Subcutaneous abdominal adipose tissue (tissue), 5 donors: ENCODE measurements at regions not wholly inside any gene's neighbourhood (a gene's known extent, or its start where the extent isn't known, plus 50 kb on each side); places are given as distances from the start of the nearest gene placed in this dataset.
"Not testable (repeated sequence)": the region's sequence is repeated elsewhere in the genome, so short reads cannot be mapped to it uniquely, and the experiment has no call there.

Source experiments
- H3K27ac ChIP-seq: one replicate; pipeline ENCODE4 v1.7.0; 2013; ENCODE audit warnings: low read depth, mild to moderate bottlenecking, inconsistent platforms, low read length, moderate library complexity
- H3K27me3 ChIP-seq, 5 donors: one replicate each; pipeline ENCODE4 v1.7.0; 2013; ENCODE audit warnings: low read length in 5 of 5, inconsistent platforms in 1 of 5; ENCODE audit not compliant: control insufficient read depth in 5 of 5, insufficient read depth in 4 of 5
- H3K36me3 ChIP-seq, 5 donors: one replicate each; pipeline ENCODE4 v1.7.0; 2013; ENCODE audit warnings: low read length in 5 of 5; ENCODE audit not compliant: control insufficient read depth in 5 of 5, insufficient read depth in 5 of 5
- H3K4me1 ChIP-seq, 5 donors: one replicate each; pipeline ENCODE4 v1.7.0; 2013; ENCODE audit warnings: low read length in 5 of 5, mild to moderate bottlenecking in 3 of 5, moderate library complexity in 1 of 5; ENCODE audit not compliant: control insufficient read depth in 5 of 5, insufficient read depth in 5 of 5
- H3K4me3 ChIP-seq, 5 donors: one replicate each; pipeline ENCODE4 v1.7.0; 2013; ENCODE audit warnings: low read length in 5 of 5, low read depth in 1 of 5
- H3K9ac ChIP-seq, 5 donors: one replicate each; pipeline ENCODE4 v1.7.0; 2013; ENCODE audit warnings: low read length in 5 of 5, mild to moderate bottlenecking in 4 of 5, moderate library complexity in 3 of 5
- H3K9me3 ChIP-seq, 5 donors: one replicate each; pipeline ENCODE4 v1.7.0; 2013; ENCODE audit warnings: low read length in 5 of 5; ENCODE audit not compliant: control insufficient read depth in 5 of 5
- donor health status: healthy.
- donor health status: healthy.
- donor health status: healthy.
- donor health status: healthy.
- donor health status: healthy.

DNA sequence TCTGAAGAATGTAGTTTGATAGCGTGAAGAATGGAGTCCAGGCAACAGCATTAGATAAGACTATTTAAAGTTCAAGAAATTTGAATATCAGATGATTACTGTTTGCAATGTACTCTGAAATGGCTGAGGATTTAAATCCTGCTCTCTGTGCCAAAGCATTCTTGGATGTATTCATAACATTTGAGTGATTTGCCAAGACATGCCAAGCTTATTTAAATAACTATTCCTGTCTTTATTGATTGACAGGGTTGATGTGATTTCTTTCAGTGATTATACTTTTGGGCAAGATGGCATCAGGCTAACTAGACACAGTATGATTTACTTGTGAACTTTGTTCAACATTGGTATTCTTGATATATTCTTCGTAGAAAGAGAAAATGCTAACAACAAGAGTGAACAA is 168.7 kb downstream of the GNAI1 start:
- Histone ChIP-seq H3K4me3 (no peak overlapping the region), H3K4me1 (peaks cover 0 to 3% (median 0%) of the 10 kb centered on the region in 5 donors), H3K27me3 (no peaks in the 10 kb centered on the region), H3K36me3 (no peaks in the 10 kb centered on the region), H3K9ac (no peak overlapping the region), H3K9me3 (no peaks in the 10 kb centered on the region), H3K27ac (no peak overlapping the region)

DNA sequence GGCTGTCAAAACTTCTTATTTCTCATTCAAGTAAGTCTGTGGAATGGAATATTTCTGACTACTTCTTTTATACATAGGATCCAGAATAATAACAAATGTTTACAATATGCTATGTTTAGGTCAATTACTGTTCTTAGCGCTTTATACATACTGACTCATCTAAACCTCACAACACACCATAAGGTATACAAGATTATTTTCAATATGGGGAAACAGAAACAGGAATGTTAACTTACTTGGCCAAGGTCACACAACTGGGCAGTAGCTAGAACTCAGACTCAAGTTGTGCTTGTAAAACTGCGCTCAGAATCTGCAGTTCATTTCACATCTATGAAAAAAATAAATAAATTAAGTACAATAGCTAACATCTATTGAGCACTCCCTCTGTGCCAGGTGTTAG is 168.0 kb downstream of the GNAI1 start:
- H3K27ac ChIP-seq = no peak overlapping the region
- no peaks in the 10 kb centered on the region for H3K9me3 ChIP-seq
- no peaks in the 10 kb centered on the region for H3K27me3 ChIP-seq
- peaks cover 0 to 3% (median 0%) of the 10 kb centered on the region in 5 donors for H3K4me1 ChIP-seq
- H3K4me3 ChIP-seq = no peak overlapping the region
- H3K9ac ChIP-seq = no peak overlapping the region
- no peaks in the 10 kb centered on the region for H3K36me3 ChIP-seq

DNA sequence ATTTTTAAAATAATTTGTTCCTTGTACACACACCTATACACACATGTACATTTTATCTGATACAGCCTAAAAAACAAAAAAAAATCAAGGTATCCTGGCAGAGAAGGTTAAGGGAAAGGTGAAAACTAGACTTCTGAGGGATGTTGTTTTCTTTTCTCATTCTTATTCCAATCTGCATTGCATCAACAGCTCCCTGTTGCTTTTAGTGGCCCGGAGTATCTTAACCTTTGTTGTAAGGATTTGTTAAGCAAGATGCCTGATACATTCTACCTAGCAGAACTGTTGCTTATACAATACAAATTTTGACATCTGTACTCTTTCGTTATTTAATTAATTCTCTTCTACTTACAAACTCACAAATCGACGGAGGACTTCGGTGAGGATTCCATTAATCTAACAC is 167.4 kb downstream of the GNAI1 start:
- H3K27ac ChIP-seq = no peak overlapping the region
- no peak overlapping the region for H3K4me3 ChIP-seq
- H3K27me3 ChIP-seq = no peaks in the 10 kb centered on the region
- H3K9me3 ChIP-seq = no peaks in the 10 kb centered on the region
- H3K36me3 ChIP-seq = no peaks in the 10 kb centered on the region
- no peak overlapping the region for H3K9ac ChIP-seq
- H3K4me1 ChIP-seq = peaks cover 0 to under 1% (median 0%) of the 10 kb centered on the region in 5 donors

DNA sequence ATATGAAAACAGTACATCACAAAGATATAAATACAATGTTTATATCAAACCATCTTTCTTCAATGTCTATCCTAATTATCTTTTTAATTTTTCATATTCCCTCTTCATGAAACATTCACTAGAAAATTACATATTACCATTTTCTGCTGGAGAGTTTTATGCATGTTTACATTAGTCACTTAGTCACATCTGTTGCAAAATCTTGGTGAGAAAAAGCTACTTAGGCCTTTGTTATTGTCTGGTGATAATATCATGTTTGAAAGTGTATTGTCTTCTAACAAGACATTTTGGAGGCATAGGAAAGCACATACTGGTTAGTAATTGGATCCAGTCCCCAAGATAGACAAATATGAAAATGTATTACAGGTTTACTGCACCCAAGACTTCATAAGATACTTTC is 163.6 kb downstream of the GNAI1 start:
- Histone ChIP-seq H3K9ac (no peak overlapping the region), H3K9me3 (peaks cover 0 to 8% (median 0%) of the 10 kb centered on the region in 5 donors), H3K36me3 (no peaks in the 10 kb centered on the region), H3K27ac (no peak overlapping the region), H3K27me3 (no peaks in the 10 kb centered on the region), H3K4me1 (no peaks in the 10 kb centered on the region), H3K4me3 (no peak overlapping the region)

DNA sequence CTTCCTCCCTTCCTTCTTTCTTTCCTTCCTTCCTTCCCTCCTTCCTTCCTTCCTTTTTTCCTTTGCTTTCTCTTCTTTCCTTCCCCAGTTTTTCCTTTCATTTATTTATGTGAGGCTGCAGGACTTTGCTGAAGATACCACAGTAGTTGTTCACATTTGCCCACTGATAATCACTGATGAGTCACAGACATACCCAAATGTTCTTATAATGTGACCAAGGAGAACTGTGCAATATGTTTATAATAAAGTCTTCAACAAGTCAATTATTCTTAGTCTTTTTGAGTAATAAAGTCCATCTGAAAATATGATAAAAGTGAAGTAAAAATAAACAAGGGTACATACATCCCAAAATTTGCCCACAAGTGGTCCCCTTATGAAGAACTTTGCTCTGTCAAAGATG is 159.7 kb downstream of the GNAI1 start:
- H3K9me3 ChIP-seq = peaks cover 0 to 17% (median 3%) of the 10 kb centered on the region in 5 donors
- H3K4me3 ChIP-seq = no peak overlapping the region
- no peaks in the 10 kb centered on the region for H3K27me3 ChIP-seq
- H3K9ac ChIP-seq = no peak overlapping the region
- no peaks in the 10 kb centered on the region for H3K4me1 ChIP-seq
- H3K27ac ChIP-seq = no peak overlapping the region
- no peaks in the 10 kb centered on the region for H3K36me3 ChIP-seq

DNA sequence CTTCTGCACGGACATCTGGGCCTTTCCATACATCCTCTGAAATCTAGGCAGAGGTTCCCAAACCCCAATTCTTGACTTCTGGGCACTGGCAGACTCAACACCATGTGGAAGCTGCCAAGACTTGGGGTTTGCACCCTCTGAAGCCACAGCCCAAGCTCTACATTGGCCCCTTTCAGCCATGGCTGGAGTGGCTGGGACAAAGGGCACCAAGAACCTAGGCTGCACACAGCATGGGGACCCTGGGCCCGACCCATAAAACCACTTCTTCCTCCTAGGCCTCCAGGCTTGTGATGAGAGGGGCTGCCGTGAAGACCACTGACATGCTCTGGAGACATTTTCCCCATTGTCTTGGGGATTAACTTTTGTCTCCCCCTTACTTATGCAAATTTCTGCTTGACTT is 158.0 kb downstream of the GNAI1 start:
- H3K27me3 ChIP-seq, H3K4me3 ChIP-seq, H3K9ac ChIP-seq, H3K27ac ChIP-seq, H3K36me3 ChIP-seq, H3K4me1 ChIP-seq: not testable (repeated sequence)
- H3K9me3 ChIP-seq = peaks cover 0 to 29% (median 12%) of the 10 kb centered on the region in 5 donors

DNA sequence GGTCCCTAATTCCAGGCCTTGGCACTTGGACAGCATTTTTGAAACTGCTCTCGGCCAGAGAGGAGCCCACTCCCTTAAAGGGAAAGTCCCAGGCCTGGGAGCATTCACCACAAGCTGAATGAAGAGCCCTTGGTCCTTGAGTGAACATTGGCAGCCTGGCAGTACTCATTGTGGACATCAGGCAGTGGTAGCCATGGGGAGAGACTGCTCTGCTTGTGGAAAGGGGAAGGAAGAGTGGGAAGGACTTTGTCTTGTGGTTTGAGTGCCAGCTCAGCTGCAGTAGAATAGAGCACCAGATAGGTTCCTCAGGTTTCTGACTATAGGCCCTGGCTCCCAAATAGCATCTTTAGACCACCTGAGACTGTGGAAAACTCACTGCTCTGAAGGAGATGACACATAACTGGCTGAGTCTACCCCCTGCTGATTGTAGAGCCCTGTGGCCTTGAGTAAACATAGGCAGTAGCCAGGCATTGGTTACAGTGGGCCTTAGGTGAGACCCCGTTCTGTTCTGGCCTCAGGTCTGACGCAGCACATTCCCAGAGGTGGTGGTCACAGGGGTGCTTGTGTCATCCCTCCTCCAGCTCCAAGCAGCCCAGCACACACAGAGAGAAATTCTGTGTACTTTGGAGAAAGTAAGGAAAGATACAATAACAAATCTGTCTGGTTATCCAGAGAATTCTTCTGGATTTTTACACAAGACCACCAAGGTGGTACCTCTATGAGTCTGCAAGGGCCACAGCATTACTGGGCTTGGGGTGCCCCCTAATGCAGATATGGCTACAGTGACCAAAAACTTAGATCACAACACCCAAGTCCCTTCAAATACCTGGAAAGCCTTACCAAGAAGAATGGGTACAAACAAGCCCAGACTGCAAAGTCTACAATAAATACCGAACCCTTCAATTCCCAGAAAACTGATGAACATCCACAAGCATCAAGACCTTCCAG is 153.8 kb downstream of the GNAI1 start:
- Histone ChIP-seq H3K27me3 (no peaks in the 10 kb centered on the region), H3K36me3 (no peaks in the 10 kb centered on the region), H3K4me1 (peaks cover 0 to 22% (median 17%) of the 10 kb centered on the region in 5 donors), H3K9ac (no peak overlapping the region), H3K9me3 (peaks cover 0 to 24% (median 11%) of the 10 kb centered on the region in 5 donors), H3K27ac (no peak overlapping the region), H3K4me3 (peak overlapping the region in 3 of 5 donors; percentile 2 to 41 (median 3))

DNA sequence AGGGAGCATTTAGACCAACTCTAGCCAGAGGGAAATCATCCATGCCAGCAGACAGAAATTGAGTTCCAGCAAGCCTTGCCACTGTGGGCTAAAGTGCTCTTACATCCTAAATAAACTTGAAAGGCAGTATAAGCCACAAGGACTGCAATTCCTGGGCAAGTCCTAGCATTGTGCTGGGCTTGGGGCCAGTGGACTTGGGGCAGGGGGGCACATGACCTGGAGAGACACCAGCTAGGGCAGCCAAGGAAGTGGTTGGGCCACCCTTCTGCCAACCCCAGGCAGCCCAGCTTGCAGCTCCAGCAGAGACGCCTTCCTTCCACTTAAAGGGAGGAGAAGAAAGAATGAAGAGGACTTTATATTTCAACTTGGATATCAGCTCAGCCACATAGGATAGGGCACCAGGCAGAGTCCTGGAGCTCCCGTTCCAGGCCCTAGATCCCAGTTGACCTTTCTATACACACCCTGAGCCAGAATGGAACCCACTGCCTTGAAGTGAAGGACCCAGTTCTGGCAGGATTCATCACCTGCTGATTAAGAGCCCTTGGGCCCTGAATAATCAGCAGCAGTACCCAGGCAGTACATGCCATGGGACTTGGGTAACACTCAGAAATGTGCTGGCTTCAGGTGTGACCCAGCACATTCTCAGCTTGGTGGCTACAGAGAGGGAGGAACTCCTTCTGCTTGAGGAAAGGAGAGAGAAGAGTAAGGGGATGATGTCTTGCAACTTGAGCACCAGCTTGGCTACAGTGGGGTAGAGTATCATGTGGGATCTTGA is 153.0 kb downstream of the GNAI1 start:
- Histone ChIP-seq H3K4me3 (peak overlapping the region in 3 of 5 donors; percentile 2 to 41 (median 3)), H3K27ac (peak overlapping the region; percentile 2), H3K36me3 (no peaks in the 10 kb centered on the region), H3K9me3 (peaks cover 0 to 23% (median 8%) of the 10 kb centered on the region in 5 donors), H3K27me3 (no peaks in the 10 kb centered on the region), H3K9ac (no peak overlapping the region), H3K4me1 (peaks cover 0 to 24% (median 17%) of the 10 kb centered on the region in 5 donors)

DNA sequence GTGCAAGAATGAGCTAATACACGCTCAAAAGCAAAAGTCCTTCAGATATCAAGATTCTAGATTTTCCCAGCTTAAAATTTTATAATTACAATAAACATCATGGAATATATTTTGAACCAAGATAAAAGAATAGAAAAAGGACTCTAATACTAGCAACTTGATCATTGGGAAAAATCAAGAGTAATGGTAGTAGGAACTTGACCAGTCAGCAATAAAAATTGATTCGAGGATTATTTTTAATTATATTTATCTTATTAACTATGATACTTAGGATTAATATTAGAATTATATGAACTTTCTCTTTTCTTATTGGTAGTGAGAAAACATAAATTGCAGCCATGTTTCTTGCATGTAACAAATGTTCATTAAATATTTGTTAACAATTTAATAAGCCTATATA is 152.0 kb downstream of the GNAI1 start:
- Histone ChIP-seq H3K36me3 (no peaks in the 10 kb centered on the region), H3K9ac (no peak overlapping the region), H3K27me3 (no peaks in the 10 kb centered on the region), H3K4me3 (no peak overlapping the region), H3K4me1 (peaks cover 0 to 24% (median 17%) of the 10 kb centered on the region in 5 donors), H3K9me3 (peaks cover 0 to 20% (median 8%) of the 10 kb centered on the region in 5 donors), H3K27ac (no peak overlapping the region)

DNA sequence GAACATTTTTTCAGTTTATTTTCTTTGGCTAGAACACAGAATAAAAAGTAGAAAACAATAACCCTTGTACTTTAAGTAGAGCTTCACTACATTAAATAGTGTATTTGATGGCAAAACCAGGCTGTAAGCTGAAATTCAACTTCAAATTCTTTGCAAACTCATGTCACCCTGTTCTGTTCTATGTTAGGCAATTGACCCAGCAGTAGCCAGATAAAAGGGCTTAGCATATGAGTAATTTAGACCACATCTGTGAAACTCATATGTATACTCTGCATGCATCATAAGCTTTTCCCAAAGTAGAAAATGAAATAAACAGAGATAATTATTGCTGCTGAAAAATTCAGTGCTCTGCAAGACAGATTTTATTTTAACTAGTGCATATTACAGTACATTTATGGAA is 150.2 kb downstream of the GNAI1 start:
- peaks cover 0 to 15% (median 8%) of the 10 kb centered on the region in 5 donors for H3K9me3 ChIP-seq
- no peak overlapping the region for H3K9ac ChIP-seq
- no peak overlapping the region for H3K4me3 ChIP-seq
- no peaks in the 10 kb centered on the region for H3K27me3 ChIP-seq
- H3K4me1 ChIP-seq = peaks cover 0 to 28% (median 19%) of the 10 kb centered on the region in 5 donors
- no peaks in the 10 kb centered on the region for H3K36me3 ChIP-seq
- no peak overlapping the region for H3K27ac ChIP-seq
